H1 (cell line): ENCODE measurements at regions not wholly inside any gene's neighbourhood (a gene's known extent, or its start where the extent isn't known, plus 50 kb on each side); places are given as distances from the start of the nearest gene placed in this dataset.

Experiments used
- CTCF ChIP-seq, 3 experiments: IDR thresholded peaks; 1 replicate in 2 of 3; 2 replicates in 1 of 3; pipeline versions ENCODE4 v1.5.1 to v1.6.1; 2011; ENCODE audit warnings: low read length in 3 of 3, mild to moderate bottlenecking in 3 of 3, inconsistent platforms in 2 of 3, low read depth in 1 of 3, moderate library complexity in 1 of 3; ENCODE audit not compliant: insufficient read depth in 1 of 3; ENCODE audit errors: control extremely low read depth in 1 of 3
- KDM1A ChIP-seq: fragments of 200-600, 300-600 bp; sonication (generic); IDR thresholded peaks from 2 replicates; pipeline ENCODE4 v1.7.1; 2016; ENCODE audit warnings: mild to moderate bottlenecking, low read length, borderline replicate concordance
- POLR2AphosphoS5 ChIP-seq: IDR thresholded peaks from 2 replicates; pipeline ENCODE4 v1.6.1; 2011; ENCODE audit warnings: low read depth, low read length
- SP2 ChIP-seq: IDR thresholded peaks from 2 replicates; pipeline ENCODE4 v1.6.1; 2012; ENCODE audit warnings: mild to moderate bottlenecking, low read length, inconsistent platforms
- SRF ChIP-seq: IDR thresholded peaks from 2 replicates; pipeline ENCODE4 v1.6.1; 2011; ENCODE audit warnings: mild to moderate bottlenecking, low read depth, low read length, moderate library complexity
- TCF12 ChIP-seq: IDR thresholded peaks from 2 replicates; pipeline ENCODE4 v1.6.1; 2011; ENCODE audit warnings: low read depth, mild to moderate bottlenecking, low read length

DNA sequence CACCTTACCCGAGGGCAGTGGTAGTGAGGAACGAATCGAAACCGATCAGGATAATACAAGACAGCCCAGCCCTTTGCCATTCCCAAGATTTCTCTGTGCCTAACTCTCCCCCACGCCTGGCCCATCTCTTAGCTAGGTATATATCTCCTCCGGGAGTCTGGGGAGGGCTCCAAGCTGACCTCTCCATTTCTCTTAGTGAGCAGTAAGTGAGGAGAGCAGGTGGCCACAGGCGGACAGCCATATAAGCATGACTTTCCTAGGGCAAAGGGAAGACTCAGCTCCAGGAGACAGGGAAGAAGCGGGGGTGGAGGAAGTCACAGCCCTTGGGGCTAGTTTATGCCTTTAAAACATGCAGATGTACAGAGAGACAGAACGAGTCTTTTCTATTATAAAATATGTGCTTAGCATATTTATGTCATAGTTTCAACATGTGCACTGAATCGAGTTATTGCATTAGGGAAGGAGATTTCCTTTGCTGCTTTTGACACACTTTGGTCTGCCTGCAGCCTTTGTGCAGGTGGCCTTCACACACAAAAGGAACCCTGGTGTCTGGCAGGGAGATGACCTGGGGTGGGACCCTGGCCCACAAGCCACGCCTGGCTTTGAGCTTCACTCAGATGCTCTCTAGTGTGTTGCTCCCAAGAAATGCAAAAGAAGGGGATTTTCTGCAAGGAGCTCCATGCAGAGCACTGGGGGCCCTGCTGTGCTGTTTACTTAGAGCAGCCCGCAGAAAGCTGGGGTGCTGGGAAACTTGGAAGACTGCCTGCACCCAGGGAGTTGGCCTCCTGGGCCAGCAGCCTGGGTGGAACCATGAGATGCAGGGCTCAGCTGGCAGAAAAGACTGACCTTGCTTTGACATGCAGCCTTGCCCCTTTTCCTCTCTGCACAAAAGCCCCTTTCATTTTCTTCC, 613.3 kb downstream of the BCOR start:
- no peak for TF ChIP-seq CTCF (IDR thresholded peaks at IDR 0.05; ENCODE audit: control extremely low read depth in 1 of 3, insufficient read depth in 1 of 3, low read depth in 1 of 3, low read length in 3 of 3)
- TF ChIP-seq TCF12: no peak
- TF ChIP-seq SRF: no peak
- TF ChIP-seq POLR2AphosphoS5: no peak
- TF ChIP-seq SP2: no peak
- TF ChIP-seq KDM1A: no peak
